ENCODE measurements at regions not wholly inside any gene's neighbourhood (a gene's known extent, or its start where the extent isn't known, plus 50 kb on each side); places are given as distances from the start of the nearest gene placed in this dataset.

DNA sequence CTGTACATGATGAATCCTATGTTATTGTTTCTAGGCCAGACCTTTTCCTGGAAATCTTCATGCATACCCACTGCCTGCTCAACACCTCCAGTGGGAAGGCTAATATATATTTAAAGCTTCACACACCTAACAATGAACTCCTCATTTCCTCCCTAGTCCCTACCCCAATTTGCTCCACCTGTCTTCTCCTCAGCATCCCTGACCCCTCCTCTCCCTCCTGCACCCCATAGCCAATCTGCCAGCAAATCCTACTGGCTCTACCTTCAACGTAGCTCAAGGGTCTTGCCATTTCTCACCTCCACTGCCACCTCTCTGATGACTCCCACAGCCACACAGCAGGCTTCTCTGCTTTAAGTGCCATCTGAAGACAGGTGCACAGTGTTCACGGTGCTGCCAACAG lies 215.6 kb upstream of the WSB1 start:
- no peak for DNase-seq
- Histone ChIP-seq H3K36me3 (replicated peaks) (no peaks in the 10 kb centered on the region), H3K4me3 (ENCODE audit: low read depth, low read length) (no peak overlapping the region), H3K27ac (no peak overlapping the region), H3K27me3 (replicated peaks) (no peaks in the 10 kb centered on the region)
- TF ChIP-seq, protein P1, sequence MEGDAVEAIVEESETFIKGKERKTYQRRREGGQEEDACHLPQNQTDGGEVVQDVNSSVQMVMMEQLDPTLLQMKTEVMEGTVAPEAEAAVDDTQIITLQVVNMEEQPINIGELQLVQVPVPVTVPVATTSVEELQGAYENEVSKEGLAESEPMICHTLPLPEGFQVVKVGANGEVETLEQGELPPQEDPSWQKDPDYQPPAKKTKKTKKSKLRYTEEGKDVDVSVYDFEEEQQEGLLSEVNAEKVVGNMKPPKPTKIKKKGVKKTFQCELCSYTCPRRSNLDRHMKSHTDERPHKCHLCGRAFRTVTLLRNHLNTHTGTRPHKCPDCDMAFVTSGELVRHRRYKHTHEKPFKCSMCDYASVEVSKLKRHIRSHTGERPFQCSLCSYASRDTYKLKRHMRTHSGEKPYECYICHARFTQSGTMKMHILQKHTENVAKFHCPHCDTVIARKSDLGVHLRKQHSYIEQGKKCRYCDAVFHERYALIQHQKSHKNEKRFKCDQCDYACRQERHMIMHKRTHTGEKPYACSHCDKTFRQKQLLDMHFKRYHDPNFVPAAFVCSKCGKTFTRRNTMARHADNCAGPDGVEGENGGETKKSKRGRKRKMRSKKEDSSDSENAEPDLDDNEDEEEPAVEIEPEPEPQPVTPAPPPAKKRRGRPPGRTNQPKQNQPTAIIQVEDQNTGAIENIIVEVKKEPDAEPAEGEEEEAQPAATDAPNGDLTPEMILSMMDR (IDR thresholded peaks at IDR 0.05; ENCODE audit: low read depth, low read length, missing control alignments): no peak
- in situ Hi-C loops (cut with HindIII; ENCODE audit: low pct_ligation_motif_present, low sequenced_read_pairs): no loop called here

GRCh38 chr17:27079660-27080059 lies 214.3 kb upstream of the WSB1 start:
- no peak for DNase-seq
- Histone ChIP-seq H3K36me3 (replicated peaks) (no peaks in the 10 kb centered on the region), H3K27me3 (replicated peaks) (no peaks in the 10 kb centered on the region), H3K27ac (no peak overlapping the region), H3K4me3 (ENCODE audit: low read depth, low read length) (no peak overlapping the region)
- in situ Hi-C loops (cut with HindIII; ENCODE audit: low pct_ligation_motif_present, low sequenced_read_pairs): no loop called here
- TF ChIP-seq, protein P1 (IDR thresholded peaks at IDR 0.05; ENCODE audit: low read depth, low read length, missing control alignments): no peak

DNA sequence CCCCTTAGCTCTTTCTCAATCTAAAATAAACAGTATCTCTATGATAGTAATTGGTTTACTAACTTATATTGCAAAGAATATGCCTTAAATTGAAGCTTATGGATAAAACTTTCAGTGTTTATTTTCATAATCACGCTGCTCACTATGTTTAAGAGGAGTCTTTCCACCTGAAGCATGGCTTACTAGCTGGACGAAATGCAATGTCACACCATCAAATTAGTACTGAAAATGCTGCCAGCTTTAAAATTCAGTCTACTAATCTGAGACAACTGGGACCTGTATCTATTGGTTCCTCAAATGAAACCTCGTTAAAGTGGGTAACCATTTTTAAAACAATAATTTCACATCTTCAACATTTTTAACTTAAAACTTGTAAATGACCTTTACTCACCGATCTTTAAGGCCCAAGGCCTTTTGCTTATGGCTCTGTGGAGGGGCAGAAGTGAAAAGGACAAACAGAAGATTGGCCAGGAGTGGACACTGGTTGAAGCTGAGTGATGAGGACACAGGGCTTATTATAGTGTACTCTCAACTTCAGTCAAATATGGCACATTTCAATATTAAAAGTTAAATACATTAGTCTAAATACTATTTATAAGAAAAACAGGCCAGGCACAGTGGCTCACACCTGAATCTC lies 212.8 kb upstream of the WSB1 start:
- TF ChIP-seq, protein P1 (IDR thresholded peaks at IDR 0.05; ENCODE audit: low read depth, low read length, missing control alignments): no peak
- in situ Hi-C loops (cut with HindIII; ENCODE audit: low pct_ligation_motif_present, low sequenced_read_pairs): no loop called here
- DNase-seq: no peak

DNA sequence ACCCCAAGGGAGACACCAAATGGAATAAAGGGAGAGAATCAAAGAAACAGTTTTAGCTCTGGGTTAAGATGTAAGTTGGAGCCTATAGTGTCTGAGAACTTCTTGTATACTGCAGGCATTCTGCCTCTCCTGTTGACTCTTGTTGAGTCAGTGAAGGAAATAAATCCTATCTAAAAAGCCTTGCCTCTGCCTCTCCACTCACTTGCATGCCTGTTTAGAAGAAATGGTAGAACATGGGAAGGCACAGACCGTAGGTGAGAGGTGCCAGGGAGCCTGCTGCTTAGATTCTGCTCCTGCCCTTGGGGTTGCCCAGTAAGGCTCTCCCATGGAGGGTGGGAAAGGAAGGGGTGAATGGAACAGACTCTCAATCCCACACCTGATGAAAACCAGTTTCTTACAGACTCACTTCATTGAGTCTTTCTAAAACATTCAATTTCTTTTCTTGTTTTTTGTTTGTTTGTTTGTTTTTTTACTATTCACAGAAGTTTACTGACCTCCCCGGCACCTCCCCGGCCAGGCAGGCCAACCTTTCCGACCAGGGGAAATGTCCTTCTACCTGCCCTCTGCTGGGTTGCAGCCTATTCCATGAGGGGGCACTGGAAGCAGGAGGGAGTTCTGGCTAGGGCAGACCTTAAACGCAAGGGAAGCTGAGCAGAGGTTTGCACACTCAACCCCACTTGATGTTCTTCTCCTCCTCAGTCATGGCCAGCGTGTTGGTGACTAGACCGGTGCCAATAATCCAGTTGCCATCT lies 211.7 kb upstream of the WSB1 start:
- no peak overlapping the region for H3K4me3 ChIP-seq (ENCODE audit: low read depth, low read length)
- no peaks in the 10 kb centered on the region for H3K36me3 ChIP-seq (replicated peaks)
- TF ChIP-seq, protein P1 (IDR thresholded peaks at IDR 0.05; ENCODE audit: low read depth, low read length, missing control alignments): no peak
- H3K27me3 ChIP-seq (replicated peaks): no peaks in the 10 kb centered on the region
- H3K27ac ChIP-seq: no peak overlapping the region
- no peak for DNase-seq
- in situ Hi-C loops (cut with HindIII; ENCODE audit: low pct_ligation_motif_present, low sequenced_read_pairs): no loop called here

More for the DNA sequence above, 212.8 kb upstream of the WSB1 start:
- no peaks in the 10 kb centered on the region for H3K27me3 ChIP-seq (replicated peaks)
- H3K4me3 ChIP-seq (ENCODE audit: low read depth, low read length): no peak overlapping the region
- no peak overlapping the region for H3K27ac ChIP-seq
- no peaks in the 10 kb centered on the region for H3K36me3 ChIP-seq (replicated peaks)

DNA sequence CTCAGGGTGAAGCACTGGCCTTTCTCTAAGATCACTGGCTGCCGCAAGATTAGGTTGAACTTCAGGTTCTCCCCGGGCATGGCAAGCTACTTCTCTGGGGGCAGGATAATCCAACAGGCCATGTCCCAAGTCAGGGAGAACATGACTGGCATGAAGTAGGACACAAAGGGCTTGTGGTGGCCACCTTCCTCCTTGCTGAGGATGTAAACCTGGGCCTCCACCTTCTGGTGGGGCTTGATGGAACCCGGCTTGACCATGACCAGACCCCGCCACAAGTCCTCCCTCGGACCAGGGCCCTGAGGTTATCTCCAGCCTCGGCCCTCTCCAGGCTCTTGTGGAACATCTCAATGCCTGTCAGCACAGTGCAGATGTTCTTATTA lies 211.1 kb upstream of the WSB1 start:
- Histone ChIP-seq H3K4me3 (ENCODE audit: low read depth, low read length) (no peak overlapping the region), H3K27me3 (replicated peaks) (no peaks in the 10 kb centered on the region), H3K27ac (no peak overlapping the region), H3K36me3 (replicated peaks) (no peaks in the 10 kb centered on the region)
- no peak for DNase-seq
- TF ChIP-seq, protein P1 (IDR thresholded peaks at IDR 0.05; ENCODE audit: low read depth, low read length, missing control alignments): no peak
- in situ Hi-C loops (cut with HindIII; ENCODE audit: low pct_ligation_motif_present, low sequenced_read_pairs): no loop called here

Data from brain microvascular endothelial cell (primary cell).